SU-DHL-6 (cell line): ENCODE measurements at regions not wholly inside any gene's neighbourhood (a gene's known extent, or its start where the extent isn't known, plus 50 kb on each side); places are given as distances from the start of the nearest gene placed in this dataset.

ENCODE experiments used
- H2AFZ ChIP-seq: fragments of 200-600 bp; sonication (generic); 2 replicates; pipeline ENCODE4 v1.6.1; 2014; ENCODE audit warnings: low read depth, mild to moderate bottlenecking, moderate library complexity, mixed read lengths, antibody characterized with exemption, low read length; ENCODE audit not compliant: severe bottlenecking
- H3F3A ChIP-seq: fragments of 200-600 bp; shearing (Covaris generic); 2 replicates; pipeline ENCODE4 v1.6.0; 2016; ENCODE audit warnings: antibody characterized with exemption, mild to moderate bottlenecking; ENCODE audit not compliant: insufficient read depth
- H3K27ac ChIP-seq: fragments of 200-600 bp; sonication (generic); 2 replicates; pipeline ENCODE4 v1.5.1; 2016; ENCODE audit warnings: low read depth, mild to moderate bottlenecking, low read length, moderate library complexity, mixed read lengths
- H3K27me3 ChIP-seq: fragments of 200-600 bp; sonication (generic), shearing (Covaris generic); 2 replicates; pipeline ENCODE4 v1.6.0; 2014; ENCODE audit warnings: mild to moderate bottlenecking, low read length
- H3K36me3 ChIP-seq: fragments of 200-600 bp; sonication (generic); 2 replicates; pipeline ENCODE4 v1.6.1; 2014; ENCODE audit warnings: mild to moderate bottlenecking, low read length, mixed read lengths
- H3K4me2 ChIP-seq: fragments of 300-600, 200-600 bp; shearing (Covaris generic), sonication (generic); 2 replicates; pipeline ENCODE4 v1.6.0; 2014; ENCODE audit warnings: low read length, low read depth, mild to moderate bottlenecking; ENCODE audit not compliant: poor library complexity, severe bottlenecking
- H3K4me3 ChIP-seq: fragments of 200-600 bp; sonication (generic); 2 replicates; pipeline ENCODE4 v1.5.1; 2014; ENCODE audit warnings: antibody characterized with exemption, low read length, mild to moderate bottlenecking, mixed read lengths; ENCODE audit not compliant: insufficient read depth, poor library complexity, severe bottlenecking
- H3K79me2 ChIP-seq: fragments of 200-600 bp; sonication (generic); 2 replicates; pipeline ENCODE4 v1.6.1; 2014; ENCODE audit warnings: mild to moderate bottlenecking, low read length, moderate library complexity; ENCODE audit not compliant: insufficient read depth
- H3K9ac ChIP-seq: fragments of 200-600 bp; sonication (generic); 2 replicates; pipeline ENCODE4 v1.7.0; 2014; ENCODE audit warnings: mild to moderate bottlenecking, low read length
- H3K9me2 ChIP-seq: fragments of 200-600 bp; sonication (generic); replicated peaks from 2 replicates; pipeline ENCODE4 v1.6.1; 2014; ENCODE audit warnings: low read length; ENCODE audit not compliant: insufficient read depth
- H3K9me3 ChIP-seq: fragments of 200-600 bp; sonication (generic); 2 replicates; pipeline ENCODE4 v1.6.1; 2014; ENCODE audit warnings: low read length, mixed read lengths; ENCODE audit not compliant: insufficient read depth
- H4K20me1 ChIP-seq: fragments of 200-600 bp; sonication (generic); 2 replicates; pipeline ENCODE4 v1.6.1; 2014; ENCODE audit warnings: low read depth, mild to moderate bottlenecking, antibody characterized with exemption, low read length, moderate library complexity, mixed read lengths
- EZH2phosphoT487 ChIP-seq: fragments of 200-600 bp; sonication (generic), shearing (Covaris generic); conservative IDR thresholded peaks from 2 replicates; pipeline ENCODE4 v1.6.1; 2018; ENCODE audit warnings: mild to moderate bottlenecking, antibody characterized with exemption, low read length, moderate library complexity, mixed read lengths
- TF ChIP-seq, protein P1 (sequence below): fragments of 200-600 bp; sonication (generic); IDR thresholded peaks from one replicate; pipeline ENCODE4 v1.5.1; 2017; ENCODE audit warnings: antibody characterized with exemption, mild to moderate bottlenecking, low read length, moderate library complexity; ENCODE audit not compliant: insufficient read depth, poor library complexity, severe bottlenecking

DNA sequence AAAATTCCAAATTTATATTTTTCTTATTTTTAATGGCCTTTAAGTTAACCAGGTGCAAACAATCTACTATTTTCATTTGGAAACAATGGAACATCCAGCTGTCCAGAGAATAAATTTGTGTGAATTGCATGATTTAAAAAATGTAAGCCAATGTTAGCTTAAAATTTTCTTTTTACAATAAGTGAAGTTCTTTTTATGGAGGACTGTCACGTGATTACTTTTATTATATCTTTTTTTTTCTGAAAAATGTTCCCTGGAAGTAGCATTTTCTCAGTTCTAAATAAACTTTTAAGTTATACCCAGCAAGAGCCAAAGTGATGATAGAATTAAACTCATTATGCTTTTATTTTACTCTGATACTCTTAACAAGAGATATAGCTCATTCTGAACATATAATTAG, 267.7 kb upstream of the SLC35B3 start:
- Histone ChIP-seq H3K9ac (no peak overlapping the region), H3K9me2 (no peaks in the 10 kb centered on the region), H3K27me3 (no peaks in the 10 kb centered on the region), H3K9me3 (no peaks in the 10 kb centered on the region), H3F3A (no peaks in the 10 kb centered on the region), H4K20me1 (no peaks in the 10 kb centered on the region), H3K36me3 (no peaks in the 10 kb centered on the region), H2AFZ (no peak overlapping the region), H3K4me2 (no peak overlapping the region), H3K79me2 (no peaks in the 10 kb centered on the region), H3K4me3 (no peak overlapping the region), H3K27ac (no peak overlapping the region)
- TF ChIP-seq, protein P1, sequence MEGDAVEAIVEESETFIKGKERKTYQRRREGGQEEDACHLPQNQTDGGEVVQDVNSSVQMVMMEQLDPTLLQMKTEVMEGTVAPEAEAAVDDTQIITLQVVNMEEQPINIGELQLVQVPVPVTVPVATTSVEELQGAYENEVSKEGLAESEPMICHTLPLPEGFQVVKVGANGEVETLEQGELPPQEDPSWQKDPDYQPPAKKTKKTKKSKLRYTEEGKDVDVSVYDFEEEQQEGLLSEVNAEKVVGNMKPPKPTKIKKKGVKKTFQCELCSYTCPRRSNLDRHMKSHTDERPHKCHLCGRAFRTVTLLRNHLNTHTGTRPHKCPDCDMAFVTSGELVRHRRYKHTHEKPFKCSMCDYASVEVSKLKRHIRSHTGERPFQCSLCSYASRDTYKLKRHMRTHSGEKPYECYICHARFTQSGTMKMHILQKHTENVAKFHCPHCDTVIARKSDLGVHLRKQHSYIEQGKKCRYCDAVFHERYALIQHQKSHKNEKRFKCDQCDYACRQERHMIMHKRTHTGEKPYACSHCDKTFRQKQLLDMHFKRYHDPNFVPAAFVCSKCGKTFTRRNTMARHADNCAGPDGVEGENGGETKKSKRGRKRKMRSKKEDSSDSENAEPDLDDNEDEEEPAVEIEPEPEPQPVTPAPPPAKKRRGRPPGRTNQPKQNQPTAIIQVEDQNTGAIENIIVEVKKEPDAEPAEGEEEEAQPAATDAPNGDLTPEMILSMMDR: no peak
- TF ChIP-seq EZH2phosphoT487: no peak

DNA sequence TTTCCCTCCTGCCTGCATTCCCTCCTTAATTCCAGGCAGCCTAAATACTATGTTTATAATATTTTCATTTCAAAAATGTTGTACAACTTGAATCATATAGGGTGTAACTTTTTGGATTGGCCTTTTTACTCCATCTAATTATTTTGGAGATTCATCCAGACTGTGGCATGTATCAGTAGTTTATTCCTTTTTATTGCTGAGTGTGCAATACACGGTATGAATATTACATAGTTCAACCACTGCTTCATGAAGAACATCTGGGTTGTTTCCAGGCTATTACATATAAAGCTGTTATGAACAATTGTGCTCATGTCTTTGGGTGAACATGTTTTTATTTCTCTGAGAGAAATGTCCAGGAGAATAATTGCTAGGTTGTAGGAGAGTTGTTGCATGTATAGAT, 253.5 kb upstream of the SLC35B3 start:
- H4K20me1 ChIP-seq: no peaks in the 10 kb centered on the region
- no peaks in the 10 kb centered on the region for H3K27me3 ChIP-seq
- H3K9me2 ChIP-seq: no peaks in the 10 kb centered on the region
- no peak overlapping the region for H2AFZ ChIP-seq
- no peak for TF ChIP-seq EZH2phosphoT487
- TF ChIP-seq, protein P1: no peak
- no peak overlapping the region for H3K9ac ChIP-seq
- H3K36me3 ChIP-seq: no peaks in the 10 kb centered on the region
- no peaks in the 10 kb centered on the region for H3K79me2 ChIP-seq
- no peak overlapping the region for H3K27ac ChIP-seq
- no peaks in the 10 kb centered on the region for H3F3A ChIP-seq
- H3K4me3 ChIP-seq: no peak overlapping the region
- H3K9me3 ChIP-seq: 0 out of 2 replicates have a peak, but pooled peaks cover 6% of the 10 kb centered on the region
- H3K4me2 ChIP-seq: no peak overlapping the region

DNA sequence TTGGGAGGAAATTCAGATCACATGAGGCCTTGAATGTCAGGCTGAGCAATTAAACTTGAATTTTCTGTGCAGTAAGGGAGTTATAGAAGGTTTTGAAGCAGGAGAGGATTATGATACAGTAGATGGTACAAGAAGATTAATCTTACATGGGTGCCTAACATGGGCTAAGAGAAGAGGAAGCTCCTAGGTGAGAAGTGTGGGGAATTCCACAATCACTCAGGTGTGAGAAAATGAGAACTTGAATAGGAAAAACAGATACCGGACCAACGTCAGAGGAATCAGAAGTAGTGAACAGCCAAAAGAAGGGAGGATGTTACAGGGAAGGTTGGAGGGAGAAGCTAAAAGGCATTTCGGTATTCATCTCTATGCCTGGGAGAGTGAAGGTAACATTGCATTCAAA, 250.7 kb upstream of the SLC35B3 start:
- Histone ChIP-seq H3K4me2 (no peak overlapping the region), H3F3A (no peaks in the 10 kb centered on the region), H4K20me1 (no peaks in the 10 kb centered on the region), H3K79me2 (no peaks in the 10 kb centered on the region), H3K4me3 (no peak overlapping the region), H3K27ac (no peak overlapping the region), H3K27me3 (no peaks in the 10 kb centered on the region), H3K9ac (no peak overlapping the region), H3K9me2 (no peaks in the 10 kb centered on the region), H3K36me3 (no peaks in the 10 kb centered on the region), H3K9me3 (no peaks in the 10 kb centered on the region), H2AFZ (no peak overlapping the region)
- no peak for TF ChIP-seq EZH2phosphoT487
- TF ChIP-seq, protein P1: no peak
